GM18951 (cell line): ENCODE measurements at regions not wholly inside any gene's neighbourhood (a gene's known extent, or its start where the extent isn't known, plus 50 kb on each side); places are given as distances from the start of the nearest gene placed in this dataset.

ENCODE experiments used
- POLR2A ChIP-seq: IDR thresholded peaks from 4 replicates; pipeline ENCODE4 v1.6.1; 2011; ENCODE audit warnings: mild to moderate bottlenecking; ENCODE audit not compliant: insufficient read length, insufficient read depth; ENCODE audit errors: extremely low read depth
- in situ Hi-C: fragments of 300-500 bp; cut with MboI; formaldehyde crosslinking; loops from one replicate; pipeline ENCODE4 v1.12.0; 2022; ENCODE audit warnings: low sequenced_read_pairs, mixed read lengths, inconsistent platforms; ENCODE audit not compliant: unreplicated experiment

GRCh38 chr13:81318231-81319019, 977.5 kb upstream of the SPRY2 start:
- TF ChIP-seq POLR2A: no peak
- in situ Hi-C loops: no loop called here

- in situ Hi-C loops: no loop called here
These were observed 973.5 kb upstream of the SPRY2 start for GRCh38 chr13:81314461-81314860.

GRCh38 chr13:81305928-81306327, 965.0 kb upstream of the SPRY2 start:
- TF ChIP-seq POLR2A: no peak
- in situ Hi-C loops: no loop called here

More at GRCh38 chr13:81314461-81314860, 973.5 kb upstream of the SPRY2 start:
- no peak for TF ChIP-seq POLR2A

GRCh38 chr13:81304121-81304659, 963.3 kb upstream of the SPRY2 start:
- in situ Hi-C loops: no loop called here
- no peak for TF ChIP-seq POLR2A

GRCh38 chr13:81302677-81303076, 961.8 kb upstream of the SPRY2 start:
- in situ Hi-C loops: no loop called here
- TF ChIP-seq POLR2A: no peak

- in situ Hi-C loops: no loop called here
These were observed 961.2 kb upstream of the SPRY2 start for GRCh38 chr13:81302125-81302524.

GRCh38 chr13:81295177-81295576, 954.3 kb upstream of the SPRY2 start:
- no peak for TF ChIP-seq POLR2A
- in situ Hi-C loops: no loop called here

More at GRCh38 chr13:81302125-81302524, 961.2 kb upstream of the SPRY2 start:
- TF ChIP-seq POLR2A: no peak

- no peak for TF ChIP-seq POLR2A
- in situ Hi-C loops: no loop called here
These were observed 952.8 kb upstream of the SPRY2 start for GRCh38 chr13:81293594-81294164.

- TF ChIP-seq POLR2A: no peak
- in situ Hi-C loops: no loop called here
These were observed 942.6 kb upstream of the SPRY2 start for GRCh38 chr13:81283561-81283960.

- in situ Hi-C loops: no loop called here
- TF ChIP-seq POLR2A: no peak
These were observed 942.1 kb upstream of the SPRY2 start for GRCh38 chr13:81283062-81283461.

- TF ChIP-seq POLR2A: no peak
- in situ Hi-C loops: no loop called here
These were observed 934.8 kb upstream of the SPRY2 start for GRCh38 chr13:81275666-81276258.

GRCh38 chr13:81247711-81248110, 906.8 kb upstream of the SPRY2 start:
- in situ Hi-C loops: no loop called here
- no peak for TF ChIP-seq POLR2A

- in situ Hi-C loops: no loop called here
- no peak for TF ChIP-seq POLR2A
These were observed 905.6 kb upstream of the SPRY2 start for GRCh38 chr13:81246556-81246955.
